ENCODE measurements at regions not wholly inside any gene's neighbourhood (a gene's known extent, or its start where the extent isn't known, plus 50 kb on each side); places are given as distances from the start of the nearest gene placed in this dataset.

- TF ChIP-seq, protein P1, sequence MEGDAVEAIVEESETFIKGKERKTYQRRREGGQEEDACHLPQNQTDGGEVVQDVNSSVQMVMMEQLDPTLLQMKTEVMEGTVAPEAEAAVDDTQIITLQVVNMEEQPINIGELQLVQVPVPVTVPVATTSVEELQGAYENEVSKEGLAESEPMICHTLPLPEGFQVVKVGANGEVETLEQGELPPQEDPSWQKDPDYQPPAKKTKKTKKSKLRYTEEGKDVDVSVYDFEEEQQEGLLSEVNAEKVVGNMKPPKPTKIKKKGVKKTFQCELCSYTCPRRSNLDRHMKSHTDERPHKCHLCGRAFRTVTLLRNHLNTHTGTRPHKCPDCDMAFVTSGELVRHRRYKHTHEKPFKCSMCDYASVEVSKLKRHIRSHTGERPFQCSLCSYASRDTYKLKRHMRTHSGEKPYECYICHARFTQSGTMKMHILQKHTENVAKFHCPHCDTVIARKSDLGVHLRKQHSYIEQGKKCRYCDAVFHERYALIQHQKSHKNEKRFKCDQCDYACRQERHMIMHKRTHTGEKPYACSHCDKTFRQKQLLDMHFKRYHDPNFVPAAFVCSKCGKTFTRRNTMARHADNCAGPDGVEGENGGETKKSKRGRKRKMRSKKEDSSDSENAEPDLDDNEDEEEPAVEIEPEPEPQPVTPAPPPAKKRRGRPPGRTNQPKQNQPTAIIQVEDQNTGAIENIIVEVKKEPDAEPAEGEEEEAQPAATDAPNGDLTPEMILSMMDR (IDR thresholded peaks at IDR 0.05; ENCODE audit: low read depth, low read length) = no peak
- no peak overlapping the region for H3K4me3 ChIP-seq (ENCODE audit: low read depth, low read length)
Observed at GRCh38 chr4:159498446-159499115, 395.7 kb downstream of the RAPGEF2 start.

DNA sequence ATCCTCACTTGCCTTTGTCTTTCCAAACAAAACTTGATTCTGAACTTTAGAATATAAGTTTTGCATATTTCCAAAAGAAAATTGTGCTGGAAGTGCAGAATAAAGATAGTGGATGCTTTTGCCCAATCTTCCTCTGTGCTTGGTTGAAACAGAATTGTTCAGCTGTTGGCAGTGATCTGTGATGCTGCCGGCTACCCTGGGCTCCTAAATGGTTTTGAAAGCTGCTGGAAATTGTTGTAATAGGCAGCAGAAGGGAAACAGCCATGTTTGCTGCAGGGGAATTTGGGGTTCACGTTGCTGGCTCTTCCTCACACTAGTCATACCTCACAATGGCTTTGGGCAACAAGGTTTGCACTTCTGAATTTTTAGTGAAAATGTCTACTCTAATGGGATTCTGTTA lies 398.0 kb downstream of the RAPGEF2 start:
- TF ChIP-seq, protein P1 (IDR thresholded peaks at IDR 0.05; ENCODE audit: low read depth, low read length) = no peak
- no peak overlapping the region for H3K4me3 ChIP-seq (ENCODE audit: low read depth, low read length)

- TF ChIP-seq, protein P1 (IDR thresholded peaks at IDR 0.05; ENCODE audit: low read depth, low read length) = no peak
- no peak overlapping the region for H3K4me3 ChIP-seq (ENCODE audit: low read depth, low read length)
Observed at GRCh38 chr4:159503236-159504008, 400.5 kb downstream of the RAPGEF2 start.

DNA sequence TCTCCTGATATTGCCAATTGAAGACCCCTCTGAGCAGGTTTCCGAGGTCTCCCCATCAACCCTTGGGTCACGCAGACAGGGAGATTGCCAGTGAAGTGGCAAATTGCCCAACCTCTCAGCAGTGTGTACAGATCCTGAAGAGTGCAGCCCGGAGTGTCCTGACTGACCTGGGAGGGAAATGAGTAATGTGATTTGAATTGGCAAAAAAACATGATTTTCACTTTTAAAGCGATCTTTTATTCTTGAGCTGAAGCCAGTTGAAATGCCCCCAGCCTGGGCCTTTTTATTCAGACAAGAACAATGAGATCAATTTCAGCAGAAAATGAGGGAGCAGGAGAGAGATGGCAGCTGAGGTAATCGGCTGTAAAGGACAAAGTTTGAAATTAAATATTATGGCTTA lies 401.8 kb downstream of the RAPGEF2 start:
- no peak overlapping the region for H3K4me3 ChIP-seq (ENCODE audit: low read depth, low read length)
- TF ChIP-seq, protein P1 (IDR thresholded peaks at IDR 0.05; ENCODE audit: low read depth, low read length) = no peak

DNA sequence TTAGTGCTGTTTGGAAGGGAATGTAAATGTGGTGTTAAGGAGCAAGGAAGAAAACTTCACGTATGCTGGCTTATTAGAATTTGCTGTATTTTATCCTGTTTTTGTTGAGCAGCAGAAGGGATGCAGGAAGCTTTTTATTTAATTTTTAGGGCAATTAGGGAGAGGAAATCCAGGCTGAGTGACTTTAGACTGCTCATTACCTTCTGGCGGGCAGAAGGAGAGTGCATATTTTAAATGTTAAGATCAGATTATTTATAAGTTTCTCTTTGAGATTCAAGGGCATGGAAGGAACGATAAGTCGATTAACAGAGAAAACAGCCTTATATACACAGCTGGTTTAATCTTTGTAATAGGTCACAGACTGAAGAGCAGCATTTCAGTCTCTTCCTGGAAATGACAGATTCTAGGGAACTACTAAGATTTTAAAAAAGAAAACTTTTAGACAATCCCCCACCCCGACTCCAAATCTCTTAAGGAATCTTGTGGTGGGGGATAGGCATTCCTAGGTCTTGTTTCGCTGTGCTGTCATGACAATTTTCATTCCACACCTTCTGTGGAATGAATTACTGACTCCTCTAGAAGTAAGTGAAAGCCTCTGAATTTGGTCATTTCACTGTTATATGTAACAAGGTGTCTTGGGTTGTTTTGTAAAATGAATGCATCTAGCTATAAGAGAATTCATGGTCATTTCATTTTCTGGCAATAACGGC lies 402.5 kb downstream of the RAPGEF2 start:
- no peak overlapping the region for H3K4me3 ChIP-seq (ENCODE audit: low read depth, low read length)
- TF ChIP-seq, protein P1 (IDR thresholded peaks at IDR 0.05; ENCODE audit: low read depth, low read length) = no peak

- TF ChIP-seq, protein P1 (IDR thresholded peaks at IDR 0.05; ENCODE audit: low read depth, low read length) = no peak
- H3K4me3 ChIP-seq (ENCODE audit: low read depth, low read length) = no peak overlapping the region
Observed at GRCh38 chr4:159506801-159507517, 404.1 kb downstream of the RAPGEF2 start.
